SJSA1 (cell line): ENCODE measurements at regions not wholly inside any gene's neighbourhood (a gene's known extent, or its start where the extent isn't known, plus 50 kb on each side); places are given as distances from the start of the nearest gene placed in this dataset.

Experiments used
- DNase-seq, 2 experiments: peaks; one replicate each; pipeline ENCODE4 v3.0.0-alpha.2; 2015 to 2020; ENCODE audit warnings: low spot score in 2 of 2, low read depth in 1 of 2
- H3K27ac ChIP-seq: fragments of 250-450 bp; sonication (Bioruptor Pico); 2 replicates; pipeline ENCODE4 v1.5.1; 2020; ENCODE audit warnings: mild to moderate bottlenecking, moderate library complexity
- H3K27me3 ChIP-seq: fragments of 250-450 bp; sonication (Bioruptor Pico); replicated peaks from 2 replicates; pipeline ENCODE4 v1.5.1; 2020; ENCODE audit warnings: mild to moderate bottlenecking, moderate library complexity
- H3K36me3 ChIP-seq: fragments of 250-450 bp; sonication (Bioruptor Pico); 2 replicates; pipeline ENCODE4 v1.5.1; 2020; ENCODE audit warnings: mild to moderate bottlenecking
- H3K4me1 ChIP-seq: fragments of 250-450 bp; sonication (Bioruptor Pico); replicated peaks from 2 replicates; pipeline ENCODE4 v1.6.1; 2021; ENCODE audit warnings: mild to moderate bottlenecking
- H3K4me3 ChIP-seq: fragments of 250-450 bp; sonication (Bioruptor Pico); 2 replicates; pipeline ENCODE4 v1.5.1; 2020; ENCODE audit warnings: mild to moderate bottlenecking
- H3K9me3 ChIP-seq: fragments of 250-450 bp; sonication (Bioruptor Pico); replicated peaks from 2 replicates; pipeline ENCODE4 v1.5.1; 2020; ENCODE audit warnings: mild to moderate bottlenecking

DNA sequence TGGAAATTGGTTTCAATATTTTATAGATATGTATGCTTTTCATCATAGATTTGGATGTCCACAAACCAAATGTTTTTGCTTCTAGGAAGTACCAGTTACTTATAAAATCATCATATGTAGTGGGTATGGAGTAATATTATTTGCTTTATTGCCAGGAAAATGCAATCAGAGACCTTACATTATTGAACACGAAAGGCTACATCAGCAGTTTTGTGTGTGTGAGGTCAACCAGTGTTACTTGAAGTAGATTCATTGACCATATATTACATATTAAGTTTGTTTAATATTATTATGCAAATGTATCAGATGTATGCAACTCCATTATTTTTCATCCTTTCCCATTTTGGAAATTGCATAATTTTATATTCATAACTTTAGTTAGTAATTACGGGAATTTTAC is 219.1 kb upstream of the MMADHC start:
- no peak overlapping the region for H3K4me3 ChIP-seq
- H3K4me1 ChIP-seq: no peaks in the 10 kb centered on the region
- H3K27me3 ChIP-seq: no peaks in the 10 kb centered on the region
- DNase-seq: no peak
- no peaks in the 10 kb centered on the region for H3K9me3 ChIP-seq
- no peak overlapping the region for H3K27ac ChIP-seq
- no peaks in the 10 kb centered on the region for H3K36me3 ChIP-seq

- no peaks in the 10 kb centered on the region for H3K27me3 ChIP-seq
- DNase-seq: peak in 1 of 2 experiments; percentile 46
Observed at GRCh38 chr2:149800624-149801542, 213.3 kb upstream of the MMADHC start.

DNA sequence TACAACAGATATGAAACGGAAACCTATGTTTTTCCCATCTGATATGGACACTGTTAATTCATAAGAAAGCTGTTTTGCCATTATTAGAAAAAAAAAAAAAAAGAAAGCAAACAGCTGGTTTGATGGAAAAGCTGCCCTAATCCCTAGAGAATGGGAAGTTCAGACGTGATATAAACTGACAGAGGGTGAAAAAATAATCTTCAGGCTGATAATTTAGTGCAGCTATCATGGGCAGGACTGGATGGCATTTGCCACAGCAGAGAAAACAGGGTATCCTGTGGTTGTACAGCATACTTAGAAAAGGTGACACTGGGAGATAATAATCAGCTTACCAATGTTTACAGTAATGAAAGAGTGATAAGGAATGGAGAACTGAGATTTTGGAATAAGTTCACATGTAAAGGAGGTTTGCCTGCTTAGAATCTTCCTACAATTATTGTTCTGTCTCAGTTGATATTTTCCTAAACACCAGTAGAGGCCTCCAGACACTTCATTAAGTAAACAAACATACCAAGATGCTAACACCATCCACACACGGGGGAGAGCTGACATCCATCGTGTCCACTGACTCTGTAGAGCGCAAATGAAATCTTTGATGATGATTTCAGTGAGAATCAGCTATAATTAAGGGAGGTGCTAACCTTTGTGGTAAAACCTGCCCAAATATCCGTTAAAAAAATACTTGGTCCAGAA is 211.6 kb upstream of the MMADHC start:
- Histone ChIP-seq H3K4me3 (no peak overlapping the region), H3K9me3 (no peaks in the 10 kb centered on the region), H3K27me3 (no peaks in the 10 kb centered on the region), H3K4me1 (peaks cover 29% of the 10 kb centered on the region), H3K36me3 (no peaks in the 10 kb centered on the region), H3K27ac (no peak overlapping the region)
- DNase-seq: peak in 1 of 2 experiments; percentile 30

More at GRCh38 chr2:149800624-149801542, 213.3 kb upstream of the MMADHC start:
- H3K36me3 ChIP-seq: no peaks in the 10 kb centered on the region
- no peaks in the 10 kb centered on the region for H3K9me3 ChIP-seq
- no peak overlapping the region for H3K4me3 ChIP-seq
- no peak overlapping the region for H3K27ac ChIP-seq
- peaks cover 29% of the 10 kb centered on the region for H3K4me1 ChIP-seq

GRCh38 chr2:149797030-149797429 is 209.5 kb upstream of the MMADHC start:
- Histone ChIP-seq H3K9me3 (no peaks in the 10 kb centered on the region), H3K36me3 (no peaks in the 10 kb centered on the region), H3K27me3 (no peaks in the 10 kb centered on the region), H3K4me3 (no peak overlapping the region), H3K27ac (no peak overlapping the region), H3K4me1 (peaks cover 29% of the 10 kb centered on the region)
- no peak for DNase-seq

GRCh38 chr2:149789549-149789948 is 202.0 kb upstream of the MMADHC start:
- no peaks in the 10 kb centered on the region for H3K36me3 ChIP-seq
- H3K27ac ChIP-seq: no peak overlapping the region
- no peaks in the 10 kb centered on the region for H3K9me3 ChIP-seq
- no peak for DNase-seq
- H3K27me3 ChIP-seq: no peaks in the 10 kb centered on the region
- H3K4me3 ChIP-seq: no peak overlapping the region
- no peaks in the 10 kb centered on the region for H3K4me1 ChIP-seq

GRCh38 chr2:149787206-149787605 is 199.6 kb upstream of the MMADHC start:
- Histone ChIP-seq H3K27ac (no peak overlapping the region), H3K4me3 (no peak overlapping the region), H3K4me1 (no peaks in the 10 kb centered on the region), H3K9me3 (no peaks in the 10 kb centered on the region), H3K36me3 (no peaks in the 10 kb centered on the region), H3K27me3 (no peaks in the 10 kb centered on the region)
- DNase-seq: no peak

DNA sequence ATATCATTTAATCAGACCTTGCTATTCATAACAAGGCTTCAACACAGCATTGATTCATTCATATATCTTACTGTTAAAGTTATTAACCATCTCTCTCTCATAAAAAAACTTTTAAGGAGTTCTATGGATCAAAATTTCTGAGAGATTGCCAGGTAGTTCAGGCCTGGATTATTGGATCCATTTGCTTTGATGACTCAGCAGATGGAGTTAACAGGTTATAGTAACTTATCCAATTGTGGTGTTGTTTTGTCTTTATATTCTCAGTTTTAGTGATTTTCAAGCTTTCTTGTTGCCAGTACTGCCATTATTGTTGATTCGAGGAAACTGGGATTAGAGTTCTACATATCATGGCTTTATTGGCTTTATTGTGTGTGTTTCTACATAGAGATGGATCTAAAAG is 195.7 kb upstream of the MMADHC start:
- no peaks in the 10 kb centered on the region for H3K9me3 ChIP-seq
- DNase-seq: no peak
- no peak overlapping the region for H3K4me3 ChIP-seq
- H3K27ac ChIP-seq: no peak overlapping the region
- H3K27me3 ChIP-seq: no peaks in the 10 kb centered on the region
- H3K4me1 ChIP-seq: no peaks in the 10 kb centered on the region
- no peaks in the 10 kb centered on the region for H3K36me3 ChIP-seq

GRCh38 chr2:149782572-149782971 is 195.0 kb upstream of the MMADHC start:
- Histone ChIP-seq H3K27me3 (no peaks in the 10 kb centered on the region), H3K36me3 (no peaks in the 10 kb centered on the region), H3K4me1 (no peaks in the 10 kb centered on the region), H3K9me3 (no peaks in the 10 kb centered on the region), H3K27ac (no peak overlapping the region), H3K4me3 (no peak overlapping the region)
- DNase-seq: no peak

- H3K4me3 ChIP-seq: no peak overlapping the region
- H3K9me3 ChIP-seq: no peaks in the 10 kb centered on the region
Observed at GRCh38 chr2:149781263-149781808, 193.8 kb upstream of the MMADHC start.

DNA sequence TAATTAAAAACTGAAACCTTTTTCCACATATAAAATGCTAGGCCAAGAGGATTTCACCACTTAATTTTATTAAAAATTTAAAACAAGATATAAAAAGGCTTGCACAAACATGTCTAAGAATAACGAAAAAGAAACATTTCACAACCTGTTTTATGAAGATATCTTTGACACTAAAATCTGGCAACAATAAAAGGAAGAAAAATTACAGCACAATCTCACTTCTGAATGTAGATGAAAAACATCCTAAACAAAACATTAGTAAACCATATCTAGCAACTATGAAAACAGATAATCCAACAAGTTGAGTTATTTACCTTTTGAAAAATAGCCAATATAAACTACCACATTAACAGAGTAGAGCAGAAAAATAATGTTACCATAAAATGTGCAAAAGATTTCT is 185.4 kb upstream of the MMADHC start:
- H3K27ac ChIP-seq: no peak overlapping the region
- H3K4me1 ChIP-seq: peaks cover 30% of the 10 kb centered on the region
- no peak for DNase-seq
- H3K4me3 ChIP-seq: no peak overlapping the region
- H3K9me3 ChIP-seq: no peaks in the 10 kb centered on the region
- H3K27me3 ChIP-seq: no peaks in the 10 kb centered on the region
- H3K36me3 ChIP-seq: no peaks in the 10 kb centered on the region

More at GRCh38 chr2:149781263-149781808, 193.8 kb upstream of the MMADHC start:
- Histone ChIP-seq H3K27me3 (no peaks in the 10 kb centered on the region), H3K27ac (no peak overlapping the region), H3K4me1 (no peaks in the 10 kb centered on the region), H3K36me3 (no peaks in the 10 kb centered on the region)
- DNase-seq: no peak

DNA sequence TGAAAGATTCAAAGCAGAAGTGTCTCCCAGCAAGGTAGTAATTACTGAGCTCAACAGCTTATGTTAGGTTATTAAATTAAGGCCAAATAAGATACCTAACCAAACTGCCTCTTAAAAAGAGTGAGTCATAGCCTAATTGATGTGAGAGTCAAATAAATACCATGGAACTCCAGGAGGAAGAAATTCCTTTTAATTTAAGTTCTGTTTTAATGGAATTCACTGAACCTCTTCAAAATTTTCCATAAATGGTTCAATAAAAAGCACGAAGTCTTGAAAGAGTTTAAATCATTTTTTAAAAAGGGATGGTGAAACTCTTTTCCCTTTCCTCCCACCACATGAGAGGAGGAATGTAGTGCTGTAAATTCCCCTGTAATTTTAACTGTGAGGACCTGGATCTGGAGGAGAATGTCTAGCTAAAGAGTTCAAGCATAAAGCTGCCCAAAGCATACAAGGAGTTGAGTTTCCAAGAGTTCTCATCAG is 180.8 kb upstream of the MMADHC start:
- Histone ChIP-seq H3K9me3 (no peaks in the 10 kb centered on the region), H3K27me3 (no peaks in the 10 kb centered on the region), H3K4me3 (no peak overlapping the region), H3K4me1 (peaks cover 37% of the 10 kb centered on the region), H3K27ac (peak overlapping the region; percentile 37), H3K36me3 (no peaks in the 10 kb centered on the region)
- peak in 1 of 2 experiments; percentile 53 for DNase-seq

DNA sequence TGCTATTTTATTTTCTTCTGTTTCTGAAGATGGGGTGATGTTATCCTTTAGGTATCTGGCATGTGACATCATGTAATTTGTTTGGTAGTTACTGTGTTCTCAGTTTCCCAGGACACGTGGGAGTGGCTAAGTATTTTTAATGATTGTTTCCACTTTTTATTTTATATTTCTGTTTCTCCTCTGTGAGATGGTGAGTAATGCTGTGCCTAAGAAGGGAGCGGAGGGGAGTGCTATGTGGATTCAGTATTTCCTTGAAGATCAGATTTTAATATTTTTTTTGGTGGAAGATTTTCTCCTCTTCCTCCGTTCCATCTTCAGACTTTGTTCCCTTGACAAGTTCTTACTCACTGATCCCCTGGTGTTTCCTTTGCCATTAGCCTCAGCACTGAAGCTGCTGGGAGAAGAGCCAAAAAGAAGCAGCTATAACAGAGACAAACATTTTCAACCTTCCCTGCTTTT is 180.0 kb upstream of the MMADHC start:
- Histone ChIP-seq H3K9me3 (no peaks in the 10 kb centered on the region), H3K27ac (peak overlapping the region; percentile 37), H3K4me3 (no peak overlapping the region), H3K4me1 (peaks cover 37% of the 10 kb centered on the region), H3K27me3 (no peaks in the 10 kb centered on the region), H3K36me3 (no peaks in the 10 kb centered on the region)
- DNase-seq: no peak

DNA sequence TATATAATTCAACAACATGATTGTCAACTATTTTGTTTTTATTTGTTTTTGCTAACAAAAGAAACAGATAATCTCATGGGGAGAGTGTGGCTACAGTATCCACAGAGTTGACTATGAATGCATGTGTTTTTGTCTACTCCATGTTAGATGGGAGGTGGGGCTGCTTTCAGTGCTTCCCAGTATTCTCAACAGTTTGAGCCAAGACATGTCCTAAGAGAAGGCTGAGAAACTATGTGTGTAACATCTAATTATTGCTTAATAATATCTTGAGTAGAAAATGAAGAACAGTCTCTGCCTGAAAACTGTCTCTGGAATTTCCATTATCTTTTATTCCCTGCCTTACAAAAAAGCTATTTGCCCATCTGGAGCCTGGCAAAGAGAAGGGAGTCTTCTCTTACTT is 178.8 kb upstream of the MMADHC start:
- peaks cover 37% of the 10 kb centered on the region for H3K4me1 ChIP-seq
- H3K4me3 ChIP-seq: no peak overlapping the region
- DNase-seq: no peak
- no peaks in the 10 kb centered on the region for H3K9me3 ChIP-seq
- H3K27me3 ChIP-seq: no peaks in the 10 kb centered on the region
- no peak overlapping the region for H3K27ac ChIP-seq
- H3K36me3 ChIP-seq: no peaks in the 10 kb centered on the region

- Histone ChIP-seq H3K9me3 (no peaks in the 10 kb centered on the region), H3K27ac (no peak overlapping the region), H3K36me3 (no peaks in the 10 kb centered on the region), H3K4me1 (peaks cover 30% of the 10 kb centered on the region), H3K27me3 (no peaks in the 10 kb centered on the region), H3K4me3 (no peak overlapping the region)
- no peak for DNase-seq
Observed at GRCh38 chr2:149765636-149766035, 178.1 kb upstream of the MMADHC start.
